ENCODE measurements at regions not wholly inside any gene's neighbourhood (a gene's known extent, or its start where the extent isn't known, plus 50 kb on each side); places are given as distances from the start of the nearest gene placed in this dataset.

DNA sequence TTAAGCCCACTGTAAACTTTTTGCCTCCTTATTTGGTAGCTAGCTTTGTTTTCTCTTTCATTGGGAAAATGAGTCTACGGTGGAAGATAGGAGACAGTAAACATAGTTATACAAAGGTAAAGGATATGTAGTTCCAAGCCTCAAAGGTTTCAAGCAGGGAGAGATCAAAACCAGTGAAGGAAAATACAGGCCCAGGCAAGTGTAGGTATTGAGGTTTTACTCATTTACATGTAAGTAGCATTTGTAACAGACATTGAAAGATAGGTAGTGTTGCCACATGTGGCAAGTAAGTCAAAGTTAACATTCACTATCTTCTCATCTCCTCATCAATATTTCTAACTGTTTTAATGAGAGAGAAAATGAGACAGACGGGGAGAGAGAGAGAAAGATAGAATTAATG, 136.5 kb downstream of the RTL3 start:
- TF ChIP-seq, protein P1, sequence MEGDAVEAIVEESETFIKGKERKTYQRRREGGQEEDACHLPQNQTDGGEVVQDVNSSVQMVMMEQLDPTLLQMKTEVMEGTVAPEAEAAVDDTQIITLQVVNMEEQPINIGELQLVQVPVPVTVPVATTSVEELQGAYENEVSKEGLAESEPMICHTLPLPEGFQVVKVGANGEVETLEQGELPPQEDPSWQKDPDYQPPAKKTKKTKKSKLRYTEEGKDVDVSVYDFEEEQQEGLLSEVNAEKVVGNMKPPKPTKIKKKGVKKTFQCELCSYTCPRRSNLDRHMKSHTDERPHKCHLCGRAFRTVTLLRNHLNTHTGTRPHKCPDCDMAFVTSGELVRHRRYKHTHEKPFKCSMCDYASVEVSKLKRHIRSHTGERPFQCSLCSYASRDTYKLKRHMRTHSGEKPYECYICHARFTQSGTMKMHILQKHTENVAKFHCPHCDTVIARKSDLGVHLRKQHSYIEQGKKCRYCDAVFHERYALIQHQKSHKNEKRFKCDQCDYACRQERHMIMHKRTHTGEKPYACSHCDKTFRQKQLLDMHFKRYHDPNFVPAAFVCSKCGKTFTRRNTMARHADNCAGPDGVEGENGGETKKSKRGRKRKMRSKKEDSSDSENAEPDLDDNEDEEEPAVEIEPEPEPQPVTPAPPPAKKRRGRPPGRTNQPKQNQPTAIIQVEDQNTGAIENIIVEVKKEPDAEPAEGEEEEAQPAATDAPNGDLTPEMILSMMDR (IDR thresholded peaks at IDR 0.05) = no peak

DNA sequence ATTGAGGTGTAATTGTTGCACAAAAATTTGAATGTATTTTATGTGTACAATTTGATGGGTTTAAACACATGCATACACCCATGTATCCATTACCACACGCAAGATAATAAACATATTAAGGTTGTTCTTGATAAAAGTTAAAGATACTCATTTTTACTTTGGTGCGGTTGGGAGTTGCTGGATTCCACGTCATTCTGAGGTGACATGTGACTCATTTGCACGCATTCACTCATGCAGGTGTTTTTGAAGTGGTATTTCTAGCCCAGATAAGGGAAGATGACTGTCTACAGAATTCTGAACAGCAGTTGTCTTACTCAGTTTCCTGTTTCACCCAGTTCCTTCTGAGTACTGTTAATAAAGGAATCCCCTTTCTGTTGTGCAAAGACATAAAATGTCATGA, 142.0 kb downstream of the RTL3 start:
- TF ChIP-seq, protein P1 (IDR thresholded peaks at IDR 0.05) = no peak

GRCh38 chrX:78514852-78515251, 144.3 kb downstream of the RTL3 start:
- TF ChIP-seq, protein P1 (IDR thresholded peaks at IDR 0.05) = no peak

DNA sequence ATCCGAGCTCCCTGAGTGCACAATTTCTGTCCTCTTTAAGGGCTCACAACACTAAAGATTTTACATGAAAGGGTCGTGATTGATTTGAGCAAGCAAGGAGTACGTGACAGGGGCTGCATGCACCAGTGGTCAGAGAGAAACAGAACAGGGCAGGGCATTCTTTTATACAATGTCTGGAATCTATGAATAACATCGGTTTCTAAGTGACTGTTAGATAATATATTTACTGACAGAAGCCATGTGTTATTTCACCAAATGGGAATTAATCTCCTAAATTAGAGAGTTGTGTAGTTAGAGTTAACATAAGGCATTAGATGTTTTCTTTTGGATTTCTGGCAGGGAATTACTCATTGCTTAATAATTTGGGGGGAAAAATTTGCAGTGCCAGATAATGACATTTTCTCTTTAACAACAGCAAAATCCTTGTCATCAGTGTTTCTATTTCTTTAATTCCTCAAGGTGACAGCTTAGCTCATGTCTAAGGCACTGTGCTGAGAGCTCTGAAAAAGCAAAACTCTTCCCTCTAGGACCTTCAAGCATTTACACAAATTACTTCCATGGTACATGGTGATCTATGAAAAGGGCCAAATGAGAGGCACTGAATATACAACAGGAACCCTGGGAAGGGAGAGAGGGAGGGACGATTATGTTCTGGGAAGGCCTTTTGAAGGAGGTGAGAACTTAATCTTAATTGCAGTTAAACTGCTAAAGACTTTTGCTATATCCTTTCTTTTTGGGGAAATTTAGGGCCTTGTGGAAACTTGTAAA, 145.0 kb downstream of the RTL3 start:
- TF ChIP-seq, protein P1 (IDR thresholded peaks at IDR 0.05) = no peak

- TF ChIP-seq, protein P1 (IDR thresholded peaks at IDR 0.05) = no peak
These were observed 152.9 kb downstream of the RTL3 start for GRCh38 chrX:78506248-78506647.

- TF ChIP-seq, protein P1 (IDR thresholded peaks at IDR 0.05) = no peak
These were observed 162.6 kb downstream of the RTL3 start for GRCh38 chrX:78496483-78496882.

DNA sequence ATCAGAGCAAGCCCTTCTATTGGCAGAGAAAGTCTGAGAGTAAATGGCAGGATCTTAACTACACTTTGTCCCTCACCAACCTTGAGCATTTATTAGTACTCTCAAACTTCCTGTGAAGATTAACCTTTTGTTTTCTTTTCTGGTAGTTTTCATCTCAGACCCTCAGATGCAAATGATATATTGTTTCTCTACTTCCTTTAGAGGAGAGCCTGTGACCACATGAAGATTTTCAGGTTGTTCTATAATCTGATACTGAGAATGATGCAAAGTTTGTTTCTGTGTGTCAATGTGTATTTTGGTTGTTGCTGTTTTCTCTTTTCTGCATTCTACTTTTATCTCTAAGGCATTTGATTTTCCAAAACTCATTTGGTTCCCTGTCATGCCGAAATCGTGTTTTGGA, 165.8 kb upstream of the CYSLTR1 start:
- TF ChIP-seq, protein P1 (IDR thresholded peaks at IDR 0.05) = no peak

- TF ChIP-seq, protein P1 (IDR thresholded peaks at IDR 0.05) = no peak
These were observed 149.3 kb upstream of the CYSLTR1 start for GRCh38 chrX:78476701-78477100.

Measured in LNCAP (cell line).